ENCODE measurements at regions not wholly inside any gene's neighbourhood (a gene's known extent, or its start where the extent isn't known, plus 50 kb on each side); places are given as distances from the start of the nearest gene placed in this dataset.

- Histone ChIP-seq H3K27ac (ENCODE audit: low read length) (no peak overlapping the region), H3K36me3 (ENCODE audit: control insufficient read depth, insufficient read depth, low read length) (no peaks in the 10 kb centered on the region; the same call in 1 of the 2 replicates), H3K27me3 (ENCODE audit: control insufficient read depth, insufficient read depth, low read length) (no peaks in the 10 kb centered on the region), H3K4me3 (ENCODE audit: low read depth in 2 of 2, low read length in 2 of 2) (no peak overlapping the region), H3K4me1 (ENCODE audit: control insufficient read depth, insufficient read depth, low read length) (no peaks in the 10 kb centered on the region), H3K9me3 (ENCODE audit: control insufficient read depth, insufficient read depth, low read depth, low read length) (no peaks in the 10 kb centered on the region)
- ChIA-PET CTCF (no interaction called here), POLR2A (no interaction called here)
- no peak for DNase-seq (ENCODE audit: low read depth, low spot score)
- no TSS peak for BruUV-seq (replicated peaks)
- ATAC-seq = no peak
- in situ Hi-C loops (cut with HindIII; ENCODE audit: low pct_unique_long_range_greater_than_20kb, low sequenced_read_pairs) = no loop called here
- TF ChIP-seq REST (IDR thresholded peaks at IDR 0.05; ENCODE audit: insufficient read depth in 1 of 2, low read depth in 2 of 2, low read length in 1 of 2) (no peak), TCF7L2 (IDR thresholded peaks at IDR 0.05; ENCODE audit: low read depth, low read length) (no peak), CTCF (IDR thresholded peaks at IDR 0.05) (no peak), POLR2AphosphoS5 (IDR thresholded peaks at IDR 0.05; ENCODE audit: low read depth, low read length) (no peak), SIN3A (IDR thresholded peaks at IDR 0.05; ENCODE audit: borderline replicate concordance, insufficient read depth, low read depth, low read length) (no peak)
- intact Hi-C loops (cut with micrococcal nuclease; ENCODE audit: unreplicated experiment) = no loop called here
Measured at GRCh38 chr18:34608064-34608463, 102.0 kb upstream of the DTNA start.

- Histone ChIP-seq H3K27me3 (ENCODE audit: control insufficient read depth, insufficient read depth, low read length) (no peaks in the 10 kb centered on the region), H3K36me3 (ENCODE audit: control insufficient read depth, insufficient read depth, low read length) (no peaks in the 10 kb centered on the region), H3K4me3 (ENCODE audit: low read depth in 2 of 2, low read length in 2 of 2) (no peak overlapping the region), H3K9me3 (ENCODE audit: control insufficient read depth, insufficient read depth, low read depth, low read length) (no peaks in the 10 kb centered on the region), H3K27ac (ENCODE audit: low read length) (no peak overlapping the region), H3K4me1 (ENCODE audit: control insufficient read depth, insufficient read depth, low read length) (no peaks in the 10 kb centered on the region)
- BruUV-seq (replicated peaks) = no TSS peak
- in situ Hi-C loops (cut with HindIII; ENCODE audit: low pct_unique_long_range_greater_than_20kb, low sequenced_read_pairs) = no loop called here
- ChIA-PET CTCF (no interaction called here), POLR2A (no interaction called here)
- ATAC-seq = no peak
- intact Hi-C loops (cut with micrococcal nuclease; ENCODE audit: unreplicated experiment) = no loop called here
- DNase-seq (ENCODE audit: low read depth, low spot score) = no peak
- TF ChIP-seq TCF7L2 (IDR thresholded peaks at IDR 0.05; ENCODE audit: low read depth, low read length) = no peak
Measured at GRCh38 chr18:34609986-34610648, 100.0 kb upstream of the DTNA start.

- no peak overlapping the region for H3K27ac ChIP-seq (ENCODE audit: low read length)
- H3K4me1 ChIP-seq (ENCODE audit: control insufficient read depth, insufficient read depth, low read length) = no peaks in the 10 kb centered on the region
- H3K27me3 ChIP-seq (ENCODE audit: control insufficient read depth, insufficient read depth, low read length) = no peaks in the 10 kb centered on the region
- H3K9me3 ChIP-seq (ENCODE audit: control insufficient read depth, insufficient read depth, low read depth, low read length) = no peaks in the 10 kb centered on the region
- no peak for ATAC-seq
- ChIA-PET CTCF (no interaction called here), POLR2A (no interaction called here)
- no peaks in the 10 kb centered on the region for H3K36me3 ChIP-seq (ENCODE audit: control insufficient read depth, insufficient read depth, low read length)
- in situ Hi-C loops (cut with HindIII; ENCODE audit: low pct_unique_long_range_greater_than_20kb, low sequenced_read_pairs) (no loop called here), intact Hi-C loops (cut with micrococcal nuclease; ENCODE audit: unreplicated experiment) (no loop called here)
- TF ChIP-seq POLR2AphosphoS5 (IDR thresholded peaks at IDR 0.05; ENCODE audit: low read depth, low read length) = no peak
- TF ChIP-seq TCF7L2 (IDR thresholded peaks at IDR 0.05; ENCODE audit: low read depth, low read length) = no peak
- no peak for TF ChIP-seq CTCF (IDR thresholded peaks at IDR 0.05)
- no peak for TF ChIP-seq REST (IDR thresholded peaks at IDR 0.05; ENCODE audit: insufficient read depth in 1 of 2, low read depth in 2 of 2, low read length in 1 of 2)
- no peak for TF ChIP-seq SIN3A (IDR thresholded peaks at IDR 0.05; ENCODE audit: borderline replicate concordance, insufficient read depth, low read depth, low read length)
- BruUV-seq (replicated peaks) = no TSS peak
- no peak overlapping the region for H3K4me3 ChIP-seq (ENCODE audit: low read depth in 2 of 2, low read length in 2 of 2)
- DNase-seq (ENCODE audit: low read depth, low spot score) = no peak
Measured at GRCh38 chr18:34611904-34612303, 98.2 kb upstream of the DTNA start.

Data from Panc1 (cell line).